H9 (cell line): ENCODE measurements at regions not wholly inside any gene's neighbourhood (a gene's known extent, or its start where the extent isn't known, plus 50 kb on each side); places are given as distances from the start of the nearest gene placed in this dataset.

Experiments
- DNase-seq: peaks from one replicate; pipeline ENCODE4 v3.0.0-alpha.2; 2017
- H2AFZ ChIP-seq: one replicate; pipeline ENCODE4 v1.6.1; 2013; ENCODE audit warnings: mild to moderate bottlenecking, low read length, control low read depth, moderate library complexity
- H2AK5ac ChIP-seq: 2 replicates; pipeline ENCODE4 v1.6.1; 2013; ENCODE audit warnings: low read length, control low read depth, mixed read lengths; ENCODE audit not compliant: insufficient read length
- H2BK120ac ChIP-seq: one replicate; pipeline ENCODE4 v1.6.1; 2013; ENCODE audit warnings: low read depth, mild to moderate bottlenecking, low read length, control low read depth, inconsistent platforms; ENCODE audit not compliant: poor library complexity, severe bottlenecking
- H2BK12ac ChIP-seq: 2 replicates; pipeline ENCODE4 v1.6.1; 2013; ENCODE audit warnings: low read length, control low read depth, mixed read lengths, low read depth; ENCODE audit not compliant: insufficient read length
- H2BK15ac ChIP-seq: 2 replicates; pipeline ENCODE4 v1.6.1; 2013; ENCODE audit warnings: low read depth, low read length, control low read depth
- H2BK20ac ChIP-seq: one replicate; pipeline ENCODE4 v1.6.1; 2013; ENCODE audit warnings: low read depth, mild to moderate bottlenecking, low read length, control low read depth, inconsistent platforms; ENCODE audit not compliant: poor library complexity, severe bottlenecking
- H2BK5ac ChIP-seq: 2 replicates; pipeline ENCODE4 v1.6.1; 2013; ENCODE audit warnings: low read length, control low read depth, mixed read lengths; ENCODE audit not compliant: insufficient read length
- H3K14ac ChIP-seq: 2 replicates; pipeline ENCODE4 v1.6.1; 2013; ENCODE audit warnings: low read length, control low read depth; ENCODE audit not compliant: insufficient read depth
- H3K18ac ChIP-seq: 2 replicates; pipeline ENCODE4 v1.6.1; 2013; ENCODE audit warnings: low read depth, mild to moderate bottlenecking, mixed read lengths, low read length, control low read depth; ENCODE audit not compliant: insufficient read length
- H3K23ac ChIP-seq: 2 replicates; pipeline ENCODE4 v1.6.1; 2013; ENCODE audit warnings: low read length, control low read depth, mixed read lengths, low read depth; ENCODE audit not compliant: insufficient read length
- H3K23me2 ChIP-seq: 2 replicates; pipeline ENCODE4 v1.6.1; 2013; ENCODE audit warnings: low read depth, mild to moderate bottlenecking, mixed read lengths, low read length, control low read depth; ENCODE audit not compliant: insufficient read length, poor library complexity, severe bottlenecking
- H3K27ac ChIP-seq: 2 replicates; pipeline ENCODE4 v1.5.1; 2013; ENCODE audit warnings: low read length, control low read depth, mixed read lengths, low read depth; ENCODE audit not compliant: insufficient read length
- H3K27me3 ChIP-seq: 2 replicates; pipeline ENCODE4 v1.6.1; 2013; ENCODE audit warnings: low read length, control low read depth, inconsistent platforms; ENCODE audit not compliant: insufficient read depth
- H3K4ac ChIP-seq: 2 replicates; pipeline ENCODE4 v1.6.1; 2013; ENCODE audit warnings: low read depth, mild to moderate bottlenecking, control low read depth, inconsistent platforms, low read length, moderate library complexity
- H3K4me1 ChIP-seq: 2 replicates; pipeline ENCODE4 v1.6.1; 2013; ENCODE audit warnings: low read length, control low read depth, inconsistent platforms; ENCODE audit not compliant: insufficient read depth
- H3K4me2 ChIP-seq: 2 replicates; pipeline ENCODE4 v1.6.1; 2013; ENCODE audit warnings: low read length, control low read depth, mixed read lengths; ENCODE audit not compliant: insufficient read length, insufficient read depth
- H3K56ac ChIP-seq: 2 replicates; pipeline ENCODE4 v1.6.1; 2013; ENCODE audit warnings: low read depth, mild to moderate bottlenecking, mixed read lengths, low read length, control low read depth; ENCODE audit not compliant: insufficient read length
- H3K79me1 ChIP-seq: 2 replicates; pipeline ENCODE4 v1.6.1; 2013; ENCODE audit warnings: low read depth, mild to moderate bottlenecking, moderate library complexity, low read length, control low read depth, inconsistent platforms; ENCODE audit not compliant: insufficient read depth, poor library complexity, severe bottlenecking
- H3K79me2 ChIP-seq: 2 replicates; pipeline ENCODE4 v1.6.1; 2013; ENCODE audit warnings: low read length, control low read depth, inconsistent platforms; ENCODE audit not compliant: insufficient read depth
- H3K9ac ChIP-seq: 2 replicates; pipeline ENCODE4 v1.6.1; 2013; ENCODE audit warnings: low read length, control low read depth, mixed read lengths; ENCODE audit not compliant: insufficient read length; ENCODE audit errors: extremely low read depth
- H3K9me3 ChIP-seq: one replicate; pipeline ENCODE4 v1.6.1; 2013; ENCODE audit warnings: low read depth, low read length, inconsistent platforms; ENCODE audit not compliant: control insufficient read depth
- H3T11ph ChIP-seq: one replicate; pipeline ENCODE4 v1.6.1; 2013; ENCODE audit warnings: mild to moderate bottlenecking, low read length, control low read depth, inconsistent platforms
- H4K20me1 ChIP-seq: one replicate; pipeline ENCODE4 v1.6.1; 2013; ENCODE audit not compliant: control insufficient read depth, insufficient read length, insufficient read depth
- H4K5ac ChIP-seq: 2 replicates; pipeline ENCODE4 v1.6.1; 2013; ENCODE audit warnings: low read depth, mild to moderate bottlenecking, mixed read lengths, low read length, control low read depth; ENCODE audit not compliant: insufficient read length
- H4K8ac ChIP-seq: replicated peaks from 2 replicates; pipeline ENCODE4 v1.6.1; 2013; ENCODE audit warnings: low read length, control low read depth, mixed read lengths, low read depth; ENCODE audit not compliant: insufficient read length
- H4K91ac ChIP-seq: 2 replicates; pipeline ENCODE4 v1.6.1; 2013; ENCODE audit warnings: low read depth, mild to moderate bottlenecking, moderate library complexity, mixed read lengths, low read length, control low read depth; ENCODE audit not compliant: insufficient read length
- H3K27ac Mint-ChIP-seq, 3 experiments: 2 replicates in 2 of 3; 3 replicates in 1 of 3; pipeline ENCODE4 v1.8.0; 2020 to 2021; ENCODE audit warnings: mixed read lengths in 3 of 3, mild to moderate bottlenecking in 1 of 3, moderate library complexity in 1 of 3
- H3K27me3 Mint-ChIP-seq: 2 replicates; pipeline ENCODE4 v1.8.0; 2021; ENCODE audit warnings: low read depth, mild to moderate bottlenecking, moderate library complexity, mixed read lengths
- H3K36me3 Mint-ChIP-seq, 3 experiments: 2 replicates in 2 of 3; 3 replicates in 1 of 3; pipeline ENCODE4 v1.8.0; 2020 to 2021; ENCODE audit warnings: low read depth in 3 of 3, mixed read lengths in 3 of 3; ENCODE audit not compliant: insufficient read depth in 1 of 3
- H3K4me1 Mint-ChIP-seq, 2 experiments: 2 replicates each; pipeline ENCODE4 v1.8.0; 2020; ENCODE audit warnings: mixed read lengths in 2 of 2
- H3K4me3 Mint-ChIP-seq, 2 experiments: 2 replicates in 1 of 2; 3 replicates in 1 of 2; pipeline ENCODE4 v1.8.0; 2020 to 2021; ENCODE audit warnings: mild to moderate bottlenecking in 2 of 2, mixed read lengths in 2 of 2, moderate library complexity in 1 of 2
- H3K9me3 Mint-ChIP-seq, 2 experiments: 2 replicates in 1 of 2; 3 replicates in 1 of 2; pipeline ENCODE4 v1.8.0; 2020; ENCODE audit warnings: mild to moderate bottlenecking in 2 of 2, mixed read lengths in 2 of 2, moderate library complexity in 1 of 2
- WGBS: extraction: QIAGEN DNeasy Blood & Tissue Kit; methylation state at CpG from one replicate; pipeline ENCODE4 v1.1.7; 2013; ENCODE audit warnings: missing lambda C conversion rate, low lambda C conversion rate, mixed read lengths; ENCODE audit not compliant: insufficient read length; ENCODE audit errors: extremely low coverage; 5-methylcytosine and 5-hydroxymethylcytosine counted together
- TF ChIP-seq, protein P1 (sequence below): fragments of 200-600 bp; sonication (generic); conservative IDR thresholded peaks from 3 replicates; pipeline ENCODE4 v1.8.0; 2021; ENCODE audit warnings: antibody characterized with exemption, mild to moderate bottlenecking

DNA sequence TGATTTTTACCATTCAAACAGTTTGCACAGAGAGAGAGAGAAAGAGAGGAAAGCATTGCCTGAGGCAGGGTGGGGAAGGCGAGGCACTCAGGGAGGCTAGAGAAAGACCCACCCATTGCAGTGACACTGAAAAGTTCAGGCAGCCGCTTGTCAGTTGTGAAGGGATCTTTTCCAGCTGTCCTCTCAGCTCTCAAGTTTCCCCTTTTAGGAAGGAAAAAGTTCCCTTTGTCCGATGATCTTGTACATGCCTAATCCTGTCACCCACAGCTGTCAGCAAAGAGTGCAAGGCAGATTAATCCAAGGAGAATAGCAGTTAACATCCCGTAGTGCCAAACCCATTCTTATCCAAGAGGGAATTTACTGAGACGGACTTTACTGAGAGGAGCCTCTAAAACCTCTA lies 255.0 kb downstream of the MAGEB5 start:
- no peak overlapping the region for H2BK12ac ChIP-seq

More for the DNA sequence above, 255.0 kb downstream of the MAGEB5 start:
- H3K4me1 ChIP-seq, result no peaks in the 10 kb centered on the region; the same call in 1 of the 2 replicates
- Mint-ChIP-seq H3K27me3 (no peaks in the 10 kb centered on the region), H3K27ac (no peak overlapping the region), H3K9me3 (peaks cover 64 to 73% of the 10 kb centered on the region in 2 experiments), H3K4me1 (peaks cover 6 to 15% of the 10 kb centered on the region in 2 experiments), H3K36me3 (peaks cover 8 to 24% (median 10%) of the 10 kb centered on the region in 3 experiments), H3K4me3 (no peak overlapping the region)
- H2AFZ ChIP-seq, result no peak overlapping the region
- H3K18ac ChIP-seq, result no peak overlapping the region
- H3K4me2 ChIP-seq, result no peak overlapping the region
- H3K27me3 ChIP-seq, result no peaks in the 10 kb centered on the region
- no peaks in the 10 kb centered on the region for H4K20me1 ChIP-seq
- H3K23ac ChIP-seq, result no peak overlapping the region
- no CpG with 5 or more reads among the region's 5 CpGs for WGBS
- no peak overlapping the region for H3K4ac ChIP-seq
- no peaks in the 10 kb centered on the region for H3K79me1 ChIP-seq
- no peak overlapping the region for H2BK120ac ChIP-seq
- H3K79me2 ChIP-seq, result no peaks in the 10 kb centered on the region
- H3K9ac ChIP-seq, result no peak overlapping the region
- H2BK20ac ChIP-seq, result no peak overlapping the region
- no peak overlapping the region for H2AK5ac ChIP-seq
- H3T11ph ChIP-seq, result no peak overlapping the region
- H3K27ac ChIP-seq, result no peak overlapping the region
- H4K91ac ChIP-seq, result no peak overlapping the region
- DNase-seq, result no peak
- H3K14ac ChIP-seq, result no peak overlapping the region
- no peak overlapping the region for H2BK15ac ChIP-seq
- H3K9me3 ChIP-seq, result no peaks in the 10 kb centered on the region
- no peak overlapping the region for H2BK5ac ChIP-seq
- no peaks in the 10 kb centered on the region for H3K23me2 ChIP-seq
- TF ChIP-seq, protein P1, sequence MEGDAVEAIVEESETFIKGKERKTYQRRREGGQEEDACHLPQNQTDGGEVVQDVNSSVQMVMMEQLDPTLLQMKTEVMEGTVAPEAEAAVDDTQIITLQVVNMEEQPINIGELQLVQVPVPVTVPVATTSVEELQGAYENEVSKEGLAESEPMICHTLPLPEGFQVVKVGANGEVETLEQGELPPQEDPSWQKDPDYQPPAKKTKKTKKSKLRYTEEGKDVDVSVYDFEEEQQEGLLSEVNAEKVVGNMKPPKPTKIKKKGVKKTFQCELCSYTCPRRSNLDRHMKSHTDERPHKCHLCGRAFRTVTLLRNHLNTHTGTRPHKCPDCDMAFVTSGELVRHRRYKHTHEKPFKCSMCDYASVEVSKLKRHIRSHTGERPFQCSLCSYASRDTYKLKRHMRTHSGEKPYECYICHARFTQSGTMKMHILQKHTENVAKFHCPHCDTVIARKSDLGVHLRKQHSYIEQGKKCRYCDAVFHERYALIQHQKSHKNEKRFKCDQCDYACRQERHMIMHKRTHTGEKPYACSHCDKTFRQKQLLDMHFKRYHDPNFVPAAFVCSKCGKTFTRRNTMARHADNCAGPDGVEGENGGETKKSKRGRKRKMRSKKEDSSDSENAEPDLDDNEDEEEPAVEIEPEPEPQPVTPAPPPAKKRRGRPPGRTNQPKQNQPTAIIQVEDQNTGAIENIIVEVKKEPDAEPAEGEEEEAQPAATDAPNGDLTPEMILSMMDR, result no peak
- no peak overlapping the region for H4K5ac ChIP-seq
- no peak overlapping the region for H4K8ac ChIP-seq
- no peak overlapping the region for H3K56ac ChIP-seq
